Stimulated activated naive CD4-positive, alpha-beta T cell (primary cell): ENCODE measurements at regions not wholly inside any gene's neighbourhood (a gene's known extent, or its start where the extent isn't known, plus 50 kb on each side); places are given as distances from the start of the nearest gene placed in this dataset.
"Not testable (repeated sequence)": the region's sequence is repeated elsewhere in the genome, so short reads cannot be mapped to it uniquely, and the experiment has no call there.

Experiments used
- DNase-seq, 6 experiments: peaks; one replicate each; lab custom pipeline; 2025; lab: John Stamatoyannopoulos, UW

DNA sequence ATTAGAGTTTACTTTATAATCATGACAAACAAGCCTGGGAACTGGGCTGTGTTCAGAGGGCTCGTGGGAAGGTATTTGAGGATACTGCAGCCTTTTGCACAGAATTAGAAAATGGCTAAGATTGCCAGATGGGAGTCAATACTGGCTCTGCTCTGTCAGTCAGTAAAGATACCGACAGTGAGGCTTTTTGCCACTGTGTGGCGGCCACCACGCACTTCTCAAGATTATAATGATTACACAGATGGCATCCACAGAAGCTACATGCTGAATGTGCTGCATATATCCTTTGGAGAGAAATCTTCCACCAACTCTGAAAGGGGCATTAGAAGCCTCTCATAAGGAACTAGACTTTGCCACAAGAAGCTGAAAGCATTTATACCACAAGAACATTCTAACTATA lies 213.4 kb upstream of the PTBP2 start:
- DNase-seq = no peak

DNA sequence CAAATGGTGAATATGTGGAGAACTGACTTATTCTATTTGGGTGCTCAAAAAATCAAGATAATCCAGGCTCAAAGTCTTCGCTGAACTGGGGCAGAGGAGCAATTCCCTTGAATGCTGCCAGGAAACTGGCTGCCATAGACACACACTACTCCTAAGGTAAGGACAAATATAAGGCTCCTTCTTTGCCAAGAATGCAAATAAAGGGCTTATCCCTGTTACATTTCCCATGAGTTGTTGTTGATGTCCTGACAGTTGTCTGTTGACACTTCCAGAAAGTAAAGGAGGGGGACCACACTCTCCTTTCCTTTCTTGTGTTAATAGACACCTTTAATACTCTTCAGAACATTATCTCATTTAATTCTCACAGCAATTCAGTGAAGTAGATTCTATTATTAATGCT lies 212.2 kb upstream of the PTBP2 start:
- DNase-seq = no peak

DNA sequence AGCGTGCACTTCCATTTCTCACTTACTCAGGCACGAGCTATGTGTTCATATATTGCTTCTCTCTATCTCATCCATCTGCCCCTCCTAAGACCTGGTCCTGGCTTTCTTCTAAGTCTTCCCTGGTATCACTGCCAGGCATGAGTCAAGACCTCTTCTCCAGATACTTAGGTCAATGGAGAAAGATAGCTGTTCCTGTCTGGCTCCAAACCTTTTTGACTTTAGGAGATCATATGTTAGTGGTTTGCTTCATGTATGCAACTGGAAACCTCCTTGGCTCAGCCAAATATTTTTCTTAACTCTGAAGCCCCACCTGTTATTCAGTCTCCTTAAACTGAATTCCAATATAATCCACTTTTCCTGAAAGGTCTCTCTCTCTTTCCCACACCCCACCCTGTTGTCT lies 211.6 kb upstream of the PTBP2 start:
- DNase-seq = no peak

DNA sequence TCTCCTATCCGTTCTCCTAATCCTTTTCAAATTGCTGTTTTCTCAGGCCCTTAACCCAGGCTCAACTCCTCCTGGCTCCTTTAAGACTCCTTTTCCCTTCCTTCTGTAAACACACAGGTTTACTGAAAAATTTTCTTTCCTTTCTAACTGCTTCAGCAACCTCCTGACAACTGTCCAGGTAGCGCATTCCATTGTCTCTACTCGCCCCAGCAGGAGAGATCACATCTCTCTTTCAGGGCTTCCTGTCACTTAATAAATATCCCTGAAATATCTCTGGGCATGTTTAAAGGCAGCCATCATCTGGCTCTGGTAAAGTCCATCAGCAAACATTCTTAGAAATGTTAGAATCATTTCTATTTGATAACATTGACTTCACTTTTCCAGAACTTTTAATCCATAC lies 211.2 kb upstream of the PTBP2 start:
- DNase-seq = no peak

DNA sequence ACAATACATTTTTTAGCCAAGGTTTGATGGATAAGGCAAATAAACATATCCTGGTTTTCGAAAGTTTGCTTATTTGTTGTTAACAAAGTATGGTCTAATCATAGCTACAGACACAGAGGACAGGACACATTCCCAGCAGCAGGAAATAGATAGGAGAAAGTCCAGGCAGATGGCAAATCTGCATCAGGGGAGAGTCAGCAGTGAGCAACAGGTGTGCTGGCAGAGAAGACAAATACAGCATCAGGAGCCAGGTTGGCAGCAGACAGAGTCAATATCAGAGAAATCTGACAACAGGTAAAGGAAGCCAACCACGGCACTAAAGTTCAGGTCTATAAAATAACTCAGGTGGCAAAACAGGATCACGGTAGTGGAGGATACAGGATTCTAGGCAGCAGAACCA lies 210.7 kb upstream of the PTBP2 start:
- DNase-seq = no peak

DNA sequence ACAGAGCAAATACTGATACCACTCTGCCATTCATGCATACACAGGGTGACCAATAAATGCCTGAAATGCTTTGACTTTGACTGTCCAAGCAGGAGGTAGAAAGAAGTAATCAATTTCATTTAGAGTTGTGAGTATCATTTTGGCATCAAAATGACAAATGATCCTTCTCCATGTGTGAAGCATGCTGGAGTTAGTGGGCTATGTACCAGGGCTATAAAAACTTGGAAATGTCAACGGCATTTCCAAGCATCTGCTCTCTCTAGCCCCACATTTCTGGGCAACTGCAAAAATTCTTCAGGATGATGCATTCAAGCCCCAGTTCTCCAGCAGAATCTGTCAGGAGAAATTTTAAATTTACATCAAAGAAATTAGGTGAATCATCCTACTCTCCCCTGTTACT lies 208.4 kb upstream of the PTBP2 start:
- DNase-seq = no peak

DNA sequence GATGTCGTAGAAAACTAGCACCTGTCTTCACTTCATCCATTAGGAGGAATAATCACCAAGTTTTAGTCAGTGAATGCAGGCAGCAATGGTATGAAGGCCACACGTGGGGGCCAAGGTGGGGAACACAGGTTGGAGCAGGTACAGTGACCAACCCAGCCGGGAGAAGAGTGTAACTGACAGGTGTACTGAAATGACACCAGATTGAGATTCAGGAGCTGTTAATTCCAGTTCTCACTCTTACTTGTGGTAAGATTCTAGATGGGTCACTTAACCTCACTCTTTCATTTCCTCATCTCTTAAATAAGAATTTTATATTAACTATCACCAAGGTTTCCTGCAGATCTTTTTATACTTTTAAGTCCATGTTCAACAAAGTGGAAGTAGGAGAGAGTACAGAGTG lies 206.2 kb upstream of the PTBP2 start:
- no peak for DNase-seq

DNA sequence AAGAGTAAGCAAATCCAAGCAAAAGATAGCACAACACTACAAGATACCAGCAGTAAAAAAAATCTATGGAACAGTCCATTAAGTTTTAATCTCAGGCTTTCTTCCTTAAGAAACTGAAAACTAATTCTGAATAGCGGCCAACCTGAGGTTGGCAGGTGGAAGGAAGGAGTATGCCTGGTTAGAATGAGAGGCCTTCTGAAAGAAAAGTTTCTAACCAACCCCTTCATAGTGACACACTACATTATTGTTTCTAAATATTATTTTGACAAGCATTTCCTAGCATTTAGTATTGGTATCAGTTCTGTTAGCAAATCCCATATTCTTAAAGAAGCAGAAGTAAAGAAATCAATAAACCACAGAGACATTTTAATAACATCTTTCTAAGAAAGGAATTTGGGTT lies 205.7 kb upstream of the PTBP2 start:
- DNase-seq = no peak

DNA sequence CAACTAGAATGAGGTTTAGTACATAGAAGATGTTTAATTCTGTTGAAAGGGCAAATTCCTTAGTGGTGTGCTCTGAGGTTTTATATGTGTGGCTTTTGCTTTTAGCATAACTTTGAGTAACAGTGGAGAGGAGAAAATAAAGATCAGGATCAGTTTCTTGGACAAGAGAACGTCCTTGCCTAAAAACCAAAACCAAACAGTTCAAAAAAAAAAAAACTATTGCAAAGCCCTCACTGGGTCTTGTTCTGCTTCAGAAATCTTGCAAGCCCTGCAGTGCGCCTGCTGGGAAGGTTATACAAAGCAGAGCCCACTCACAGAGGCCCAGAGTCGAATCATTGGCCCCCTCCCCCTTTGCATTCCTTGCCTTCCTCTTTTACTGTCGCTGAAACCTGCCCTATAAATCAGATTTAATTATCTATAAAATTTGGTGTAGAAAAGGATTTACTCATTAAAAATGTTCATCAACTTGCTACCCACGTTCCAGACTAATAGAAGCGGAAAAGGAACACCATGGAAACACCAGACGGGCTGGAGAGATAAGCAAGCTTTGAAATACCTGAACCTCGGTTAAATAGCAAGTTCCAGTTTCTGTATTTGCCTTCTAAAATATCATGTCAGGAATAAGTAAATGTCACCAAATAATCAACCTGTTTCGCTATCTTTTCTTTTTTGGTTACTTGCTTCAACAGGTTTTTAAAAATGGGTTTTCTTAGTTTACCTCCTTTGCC lies 201.6 kb upstream of the PTBP2 start:
- no peak for DNase-seq

DNA sequence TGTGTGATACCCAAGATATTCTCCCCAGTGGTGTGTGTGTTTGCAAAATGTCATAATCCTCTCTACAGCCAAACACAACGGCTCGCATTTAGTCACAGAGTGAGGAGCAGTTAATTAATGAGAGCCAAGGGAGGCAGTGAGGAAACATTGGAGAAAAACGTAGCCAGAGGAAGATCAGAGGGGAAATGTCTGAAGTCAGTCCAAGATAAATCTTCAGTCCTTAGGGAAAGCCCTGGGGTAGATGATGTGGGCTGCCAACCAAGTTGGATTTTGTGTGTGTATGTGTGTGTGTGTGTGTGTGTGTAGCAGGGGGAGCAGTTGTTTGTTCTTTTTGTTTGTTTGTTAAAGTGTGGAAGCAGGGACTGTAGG lies 201.0 kb upstream of the PTBP2 start:
- DNase-seq = no peak

DNA sequence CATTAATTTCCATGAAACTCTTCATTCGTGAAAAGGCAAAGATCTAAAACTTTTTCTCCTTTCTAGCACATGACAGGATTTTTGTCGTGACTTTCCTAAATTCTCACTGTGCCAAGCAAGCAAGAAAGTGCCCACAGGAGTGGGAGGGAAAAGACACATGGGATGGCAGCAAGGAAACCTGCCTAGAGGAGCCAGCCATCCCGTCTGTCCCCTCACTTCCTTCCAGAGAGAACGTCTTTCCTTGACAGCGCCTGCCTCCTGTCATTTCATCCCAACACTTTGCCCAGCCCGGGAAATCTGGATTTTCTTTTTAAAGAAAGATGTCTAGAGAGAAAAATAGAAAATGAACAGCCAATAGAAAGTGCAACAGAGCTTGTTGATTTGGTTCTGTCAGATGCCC lies 200.6 kb upstream of the PTBP2 start:
- DNase-seq = no peak

DNA sequence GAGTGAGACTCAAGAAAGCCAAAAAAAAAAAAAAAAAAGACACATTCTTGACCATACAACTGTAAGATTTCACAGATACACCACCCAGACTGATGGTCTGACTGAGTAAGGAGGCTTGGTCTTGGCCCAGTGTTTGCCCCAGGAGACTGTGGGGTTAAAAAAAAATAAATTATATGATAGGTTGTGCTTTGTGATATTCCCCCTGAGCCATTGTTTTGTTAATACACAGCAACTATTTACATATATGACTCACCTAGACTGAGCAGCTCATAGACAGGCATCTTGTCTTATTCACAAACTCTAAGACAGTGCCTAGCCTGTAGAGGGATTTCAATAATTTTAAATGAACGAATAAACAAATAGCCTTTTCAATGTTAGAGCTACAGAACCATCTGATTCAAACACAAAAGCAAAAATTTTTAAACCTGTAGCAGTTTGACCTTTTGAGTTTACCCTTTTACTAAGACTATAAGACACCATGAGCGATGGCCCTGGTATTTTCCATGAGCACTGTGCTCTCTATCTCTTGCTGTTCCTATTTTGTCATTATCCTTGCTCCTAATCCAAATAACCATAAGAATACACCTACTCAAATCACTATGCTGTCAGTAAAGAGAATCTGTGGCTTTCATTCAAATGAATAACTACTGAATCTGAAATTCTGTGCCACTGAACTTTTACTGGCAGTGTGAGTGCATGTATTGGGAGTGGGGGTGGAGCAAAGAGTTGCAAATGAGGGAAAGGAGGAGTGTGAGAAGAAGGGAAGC lies 199.4 kb upstream of the PTBP2 start:
- no peak for DNase-seq

DNA sequence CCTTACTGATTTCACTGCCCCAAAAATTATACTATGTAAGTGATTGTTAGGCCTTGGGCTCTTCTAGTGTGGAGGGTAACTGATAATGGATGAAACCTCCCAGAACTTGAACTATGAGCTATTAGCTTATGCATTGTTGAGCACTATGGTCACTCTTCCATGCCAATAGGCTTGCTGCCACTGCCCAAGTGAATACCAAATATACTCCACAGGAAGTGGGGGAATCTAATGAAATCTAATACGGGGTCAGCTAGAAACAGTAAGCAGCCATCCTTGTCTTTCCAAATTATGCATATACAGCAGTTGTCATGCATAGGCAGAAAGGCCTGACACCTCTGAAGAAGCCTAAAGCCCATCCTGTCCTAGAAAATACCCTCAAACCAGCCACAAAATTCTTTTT lies 198.7 kb upstream of the PTBP2 start:
- no peak for DNase-seq

DNA sequence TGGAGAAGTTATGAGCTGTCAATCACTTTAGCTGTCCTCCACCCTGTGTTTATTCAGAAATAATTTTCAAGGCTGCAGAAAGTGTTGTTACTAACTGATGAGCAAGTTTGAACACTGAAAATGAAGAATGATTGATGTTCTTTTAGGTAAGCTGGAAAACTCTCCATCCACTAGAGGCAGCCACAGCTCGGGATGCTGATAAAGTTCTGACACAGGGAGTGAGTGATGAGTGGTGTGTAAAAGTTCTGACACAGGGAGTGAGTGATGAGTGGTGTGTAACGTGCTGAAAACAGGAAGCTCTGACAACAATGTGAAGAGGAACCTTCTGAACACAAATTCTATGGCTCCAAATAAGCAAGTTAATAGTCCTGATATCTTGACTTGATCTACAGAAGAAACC lies 197.5 kb upstream of the PTBP2 start:
- DNase-seq = no peak

DNA sequence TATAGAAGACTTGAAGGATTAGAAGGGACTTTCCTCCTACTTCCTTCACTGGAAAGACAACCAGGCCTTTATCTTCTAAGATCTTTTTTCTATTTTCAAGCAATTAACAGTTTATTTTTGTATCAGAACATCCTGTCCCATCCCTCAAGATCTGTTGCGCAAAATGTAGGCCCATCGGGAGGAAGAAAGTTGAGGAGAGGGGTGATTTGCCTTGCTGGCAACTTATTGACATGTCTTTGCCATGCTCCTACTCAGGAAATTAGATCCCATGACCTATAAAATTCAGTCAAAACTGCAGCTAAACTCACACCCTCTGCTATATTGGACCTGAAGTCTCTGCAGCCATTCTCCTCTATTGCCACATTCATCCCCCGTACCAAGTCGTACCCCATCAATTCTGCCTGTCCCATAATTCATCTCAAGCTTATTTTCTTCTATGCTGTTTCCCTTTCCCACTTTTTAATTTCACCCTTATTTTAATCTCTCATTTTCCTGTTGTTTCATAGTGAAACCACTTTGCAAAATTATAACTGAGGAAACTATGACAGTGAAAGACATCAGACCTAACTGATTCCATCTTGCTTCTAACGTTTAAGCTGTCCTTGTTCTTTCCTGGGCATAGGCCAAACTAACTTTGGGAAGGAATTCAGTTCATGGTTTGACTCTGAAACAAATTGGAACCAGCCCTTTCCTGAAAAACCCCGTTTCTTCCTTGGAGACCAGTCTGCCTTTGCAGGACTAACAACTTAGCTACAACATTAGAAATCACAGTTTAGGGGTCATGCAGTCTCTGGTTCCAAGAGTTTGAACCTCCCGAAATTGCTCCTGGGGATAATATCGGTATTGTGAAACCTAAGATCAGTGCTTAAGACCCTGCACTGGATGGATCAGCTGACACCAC lies 195.7 kb upstream of the PTBP2 start:
- DNase-seq = no peak

DNA sequence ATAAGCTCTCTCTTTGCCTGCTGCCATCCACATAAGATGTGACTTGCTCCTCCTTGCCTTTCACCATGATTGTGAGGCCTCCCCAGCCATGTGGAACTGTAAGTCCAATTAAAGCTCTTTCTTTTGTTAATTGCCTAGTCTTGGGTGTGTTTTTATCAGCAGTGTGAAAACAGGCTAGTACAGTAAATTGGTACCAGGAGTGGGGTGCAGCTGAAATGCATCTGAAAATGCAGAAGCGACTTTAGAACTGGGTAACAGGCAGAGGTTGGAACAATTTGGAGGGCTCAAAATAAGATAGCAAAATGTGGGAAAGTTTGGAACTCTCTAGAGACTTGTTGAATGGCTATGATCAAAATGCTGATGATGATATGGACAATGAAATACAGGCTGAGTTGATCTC lies 192.9 kb upstream of the PTBP2 start:
- not testable (repeated sequence) for DNase-seq

DNA sequence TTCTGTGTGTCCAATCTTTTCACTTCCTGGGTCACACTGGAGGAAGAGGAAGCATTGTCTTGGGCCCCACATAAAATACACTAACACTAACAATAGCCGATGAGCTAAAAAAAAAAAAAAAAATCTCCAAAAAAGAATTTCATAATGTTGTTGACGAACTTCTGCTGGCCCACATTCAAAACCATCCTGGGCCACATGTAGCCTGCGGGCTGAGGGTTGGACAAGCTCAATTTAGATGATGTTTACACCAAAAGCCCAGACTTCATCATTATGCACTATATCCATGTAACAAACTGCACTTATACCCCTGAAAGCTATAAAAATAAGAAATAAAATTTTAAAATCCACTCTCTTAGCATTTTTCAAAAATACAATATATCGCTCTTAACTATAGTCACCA lies 187.8 kb upstream of the PTBP2 start:
- no peak for DNase-seq

DNA sequence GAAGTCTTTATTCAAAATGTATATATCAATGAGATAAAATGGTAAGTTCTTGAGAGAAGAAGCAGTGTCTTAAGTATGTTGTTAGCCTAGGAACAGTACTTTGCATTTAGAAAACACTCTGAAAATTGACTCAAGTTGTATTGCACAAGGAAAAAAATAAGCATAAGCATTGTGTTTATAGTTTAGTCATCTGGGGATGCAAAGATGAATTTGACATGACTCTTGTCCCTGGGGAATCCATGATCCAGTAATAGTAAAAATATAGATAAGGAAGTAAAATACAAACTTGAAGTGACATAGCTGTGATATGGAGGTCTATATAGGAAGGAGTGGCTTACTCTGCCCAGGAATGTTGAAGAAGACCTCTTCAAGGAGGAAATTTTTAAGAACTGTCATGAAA lies 185.0 kb upstream of the PTBP2 start:
- no peak for DNase-seq

DNA sequence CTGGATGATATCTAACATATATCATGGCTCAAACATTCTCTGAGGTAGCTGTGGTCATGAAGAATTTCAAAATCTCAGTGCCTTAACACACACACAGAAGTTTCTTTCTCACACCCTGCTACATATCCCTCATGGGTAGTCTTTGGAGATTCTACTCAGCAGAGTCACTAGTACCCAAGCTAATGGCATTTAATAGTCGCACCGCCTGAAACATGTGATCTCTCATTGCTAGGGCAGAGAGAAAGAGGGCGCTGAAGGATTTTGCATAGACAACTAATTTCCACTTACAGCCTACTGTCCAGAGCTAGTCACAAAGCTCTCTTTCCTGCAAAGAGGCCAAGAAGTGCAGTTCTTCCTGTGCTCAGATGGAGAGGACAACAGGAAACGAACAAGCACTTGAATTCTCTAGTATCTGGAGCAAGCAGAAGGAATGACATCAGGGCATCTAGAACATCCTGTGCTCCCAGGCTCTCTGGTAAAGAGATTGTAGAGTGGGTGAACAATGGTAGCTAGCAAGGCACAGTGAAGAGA lies 183.4 kb upstream of the PTBP2 start:
- no peak for DNase-seq

DNA sequence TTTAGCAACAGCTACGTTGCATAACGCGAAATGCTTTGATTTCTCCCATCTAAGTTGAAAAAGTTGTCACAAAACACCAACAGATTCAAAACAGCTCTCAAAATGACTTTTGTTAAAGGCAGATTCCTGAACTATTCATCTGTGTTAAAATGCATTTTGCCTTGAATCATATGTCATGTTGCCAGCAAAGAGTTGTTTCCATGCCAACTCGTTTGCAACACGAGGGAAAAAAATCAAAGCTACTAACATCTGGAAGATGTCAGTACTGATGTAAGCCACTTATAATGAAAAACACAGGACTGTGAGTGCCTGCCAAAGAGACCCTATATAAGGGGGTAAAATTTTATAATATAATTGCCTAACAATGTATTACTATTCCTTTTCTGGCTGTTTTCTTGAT lies 182.7 kb upstream of the PTBP2 start:
- no peak for DNase-seq

DNA sequence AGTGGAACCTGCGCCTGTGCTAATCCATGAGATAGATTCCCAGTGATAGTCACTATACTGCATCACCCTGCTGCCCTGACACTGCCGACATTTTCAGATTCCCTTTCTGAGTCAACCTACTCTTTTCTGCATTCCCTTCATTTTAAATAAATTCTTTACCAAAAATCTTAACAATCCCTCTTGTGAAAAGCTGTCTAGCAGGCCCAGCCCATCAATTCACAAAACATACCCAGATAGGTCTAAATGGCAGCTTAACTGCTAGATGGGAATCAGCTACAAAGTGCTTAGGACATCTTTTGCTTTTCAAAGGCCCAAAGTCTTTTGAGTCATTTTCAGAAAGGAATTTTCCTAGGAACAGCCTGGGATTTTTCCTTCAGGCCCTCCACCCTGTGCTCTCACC lies 180.1 kb upstream of the PTBP2 start:
- DNase-seq = no peak

DNA sequence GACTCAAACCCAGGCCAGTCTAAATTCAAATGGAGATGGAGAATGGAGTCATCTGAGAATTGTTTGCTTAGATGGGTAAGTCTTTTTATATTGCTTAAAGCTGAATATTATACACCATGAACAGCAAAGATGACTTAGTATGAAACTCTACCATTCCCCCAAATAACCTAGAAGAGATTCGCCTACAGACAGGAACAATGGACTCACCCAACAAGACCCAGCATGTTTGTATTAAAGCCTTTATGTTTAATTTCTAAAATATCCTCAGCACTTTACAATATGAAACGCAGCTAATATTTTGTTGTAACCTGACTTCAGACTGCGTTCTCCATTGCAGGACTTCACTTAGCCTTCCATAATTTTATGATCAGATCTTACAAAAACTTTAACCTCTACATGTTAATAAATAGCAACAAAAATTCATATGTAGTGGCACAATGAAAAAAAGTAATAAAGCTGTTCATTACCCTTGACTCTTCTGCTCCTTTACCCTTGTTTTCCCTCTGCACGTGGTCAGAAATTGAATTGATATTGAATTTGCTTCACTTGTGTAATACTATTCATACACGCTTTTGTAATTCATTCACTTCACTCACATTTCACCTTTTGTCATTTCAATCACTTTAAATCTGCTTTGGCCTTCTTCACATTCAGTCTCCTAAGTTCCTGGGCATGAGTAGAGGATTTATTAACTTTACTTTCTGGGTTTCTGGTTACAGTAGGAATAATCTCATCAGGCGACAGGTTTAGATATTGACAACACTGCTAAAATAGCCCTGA lies 177.3 kb upstream of the PTBP2 start:
- DNase-seq = no peak
